Trophoblast cell (in vitro differentiated cells and primary cell): ENCODE measurements at regions not wholly inside any gene's neighbourhood (a gene's known extent, or its start where the extent isn't known, plus 50 kb on each side); places are given as distances from the start of the nearest gene placed in this dataset.

Source experiments
- DNase-seq, 2 donors: peaks; one replicate each; pipeline ENCODE4 v3.0.0-alpha.2; 2016
- H2AFZ ChIP-seq: 2 replicates; pipeline ENCODE4 v1.6.1; 2013; ENCODE audit warnings: low read length, moderate library complexity, mild to moderate bottlenecking; ENCODE audit not compliant: insufficient read depth, poor library complexity
- H2AK5ac ChIP-seq: 2 replicates; pipeline ENCODE4 v1.6.1; 2013; ENCODE audit warnings: mild to moderate bottlenecking, low read length
- H2BK120ac ChIP-seq: 2 replicates; pipeline ENCODE4 v1.6.1; 2013; ENCODE audit warnings: low read length, mild to moderate bottlenecking, moderate library complexity; ENCODE audit not compliant: insufficient read depth, poor library complexity
- H2BK12ac ChIP-seq: 2 replicates; pipeline ENCODE4 v1.6.1; 2013; ENCODE audit warnings: mild to moderate bottlenecking, low read length, moderate library complexity
- H2BK5ac ChIP-seq: 2 replicates; pipeline ENCODE4 v1.6.1; 2013; ENCODE audit warnings: low read length, low read depth, moderate library complexity, mild to moderate bottlenecking; ENCODE audit not compliant: poor library complexity
- H3K14ac ChIP-seq: 2 replicates; pipeline ENCODE4 v1.6.1; 2013; ENCODE audit warnings: mild to moderate bottlenecking, low read length
- H3K18ac ChIP-seq: 2 replicates; pipeline ENCODE4 v1.6.1; 2013; ENCODE audit warnings: mild to moderate bottlenecking, low read length
- H3K23ac ChIP-seq: 2 replicates; pipeline ENCODE4 v1.6.1; 2013; ENCODE audit warnings: low read length
- H3K27ac ChIP-seq: 2 replicates; pipeline ENCODE4 v1.5.1; 2013; ENCODE audit warnings: low read depth, mild to moderate bottlenecking, inconsistent platforms, low read length, moderate library complexity
- H3K27me3 ChIP-seq: 2 replicates; pipeline ENCODE4 v1.6.1; 2013; ENCODE audit warnings: inconsistent platforms, mild to moderate bottlenecking, low read length, moderate library complexity; ENCODE audit not compliant: insufficient read depth
- H3K36me3 ChIP-seq, 2 experiments: 1 replicate in 1 of 2; 2 replicates in 1 of 2; pipeline ENCODE4 v1.6.1; 2013; ENCODE audit warnings: low read length in 2 of 2, mild to moderate bottlenecking in 2 of 2, moderate library complexity in 1 of 2; ENCODE audit not compliant: insufficient read depth in 2 of 2, control insufficient read depth in 1 of 2
- H3K4ac ChIP-seq: 2 replicates; pipeline ENCODE4 v1.6.1; 2013; ENCODE audit warnings: low read depth, mild to moderate bottlenecking, low read length, moderate library complexity
- H3K4me1 ChIP-seq, 2 experiments: 1 replicate in 1 of 2; 2 replicates in 1 of 2; pipeline ENCODE4 v1.6.1; 2013; ENCODE audit warnings: low read length in 2 of 2, mild to moderate bottlenecking in 2 of 2, moderate library complexity in 1 of 2; ENCODE audit not compliant: insufficient read depth in 2 of 2, control insufficient read depth in 1 of 2
- H3K4me2 ChIP-seq: 2 replicates; pipeline ENCODE4 v1.6.1; 2013; ENCODE audit warnings: inconsistent platforms, mild to moderate bottlenecking, low read length, moderate library complexity
- H3K4me3 ChIP-seq: 2 replicates; pipeline ENCODE4 v1.5.1; 2013; ENCODE audit warnings: mild to moderate bottlenecking, low read depth, low read length, inconsistent platforms
- H3K79me1 ChIP-seq: one replicate; pipeline ENCODE4 v1.6.1; 2013; ENCODE audit warnings: low read length
- H3K79me2 ChIP-seq: 2 replicates; pipeline ENCODE4 v1.6.1; 2013; ENCODE audit warnings: low read length, mild to moderate bottlenecking; ENCODE audit not compliant: control insufficient read depth, insufficient read depth, poor library complexity
- H3K9ac ChIP-seq: 2 replicates; pipeline ENCODE4 v1.6.1; 2013; ENCODE audit warnings: mild to moderate bottlenecking, low read length
- H3K9me3 ChIP-seq: 2 replicates; pipeline ENCODE4 v1.6.1; 2013; ENCODE audit warnings: low read depth, mild to moderate bottlenecking, control low read depth, inconsistent platforms, low read length; ENCODE audit not compliant: insufficient read depth
- H4K12ac ChIP-seq: 2 replicates; pipeline ENCODE4 v1.6.1; 2013; ENCODE audit warnings: low read depth, mild to moderate bottlenecking, low read length, moderate library complexity
- H4K8ac ChIP-seq: 2 replicates; pipeline ENCODE4 v1.6.1; 2013; ENCODE audit warnings: low read depth, mild to moderate bottlenecking, low read length, moderate library complexity
- H4K91ac ChIP-seq: one replicate; pipeline ENCODE4 v1.6.1; 2013; ENCODE audit warnings: low read depth, mild to moderate bottlenecking, low read length, moderate library complexity
- WGBS: extraction: QIAGEN DNeasy Blood & Tissue Kit; methylation state at CpG from one replicate; pipeline ENCODE4 v1.1.7; 2013; ENCODE audit warnings: missing lambda C conversion rate; ENCODE audit not compliant: insufficient read length, insufficient coverage; ENCODE audit errors: extremely low coverage; 5-methylcytosine and 5-hydroxymethylcytosine counted together

GRCh38 chrX:40383360-40383759 lies 197.4 kb upstream of the ATP6AP2 start:
- H3K23ac ChIP-seq = no peak overlapping the region
- H2AK5ac ChIP-seq = no peak overlapping the region
- H3K27ac ChIP-seq = no peak overlapping the region
- H3K9ac ChIP-seq = no peak overlapping the region
- WGBS = no CpG with 5 or more reads among the region's 6 CpGs
- no peak overlapping the region for H2BK12ac ChIP-seq
- H2BK120ac ChIP-seq = no peak overlapping the region
- H3K18ac ChIP-seq = no peak overlapping the region
- no peak overlapping the region for H2AFZ ChIP-seq
- no peak overlapping the region for H2BK5ac ChIP-seq
- H3K79me2 ChIP-seq = no peaks in the 10 kb centered on the region
- no peak overlapping the region for H3K4ac ChIP-seq
- H3K27me3 ChIP-seq = no peaks in the 10 kb centered on the region
- no peak for DNase-seq
- no peaks in the 10 kb centered on the region for H3K79me1 ChIP-seq
- no peaks in the 10 kb centered on the region for H3K36me3 ChIP-seq
- H4K12ac ChIP-seq = no peak overlapping the region
- no peak overlapping the region for H3K4me3 ChIP-seq
- H4K8ac ChIP-seq = no peak overlapping the region
- no peaks in the 10 kb centered on the region for H3K4me1 ChIP-seq
- no peaks in the 10 kb centered on the region for H3K9me3 ChIP-seq
- no peak overlapping the region for H4K91ac ChIP-seq
- H3K4me2 ChIP-seq = no peak overlapping the region
- no peak overlapping the region for H3K14ac ChIP-seq

DNA sequence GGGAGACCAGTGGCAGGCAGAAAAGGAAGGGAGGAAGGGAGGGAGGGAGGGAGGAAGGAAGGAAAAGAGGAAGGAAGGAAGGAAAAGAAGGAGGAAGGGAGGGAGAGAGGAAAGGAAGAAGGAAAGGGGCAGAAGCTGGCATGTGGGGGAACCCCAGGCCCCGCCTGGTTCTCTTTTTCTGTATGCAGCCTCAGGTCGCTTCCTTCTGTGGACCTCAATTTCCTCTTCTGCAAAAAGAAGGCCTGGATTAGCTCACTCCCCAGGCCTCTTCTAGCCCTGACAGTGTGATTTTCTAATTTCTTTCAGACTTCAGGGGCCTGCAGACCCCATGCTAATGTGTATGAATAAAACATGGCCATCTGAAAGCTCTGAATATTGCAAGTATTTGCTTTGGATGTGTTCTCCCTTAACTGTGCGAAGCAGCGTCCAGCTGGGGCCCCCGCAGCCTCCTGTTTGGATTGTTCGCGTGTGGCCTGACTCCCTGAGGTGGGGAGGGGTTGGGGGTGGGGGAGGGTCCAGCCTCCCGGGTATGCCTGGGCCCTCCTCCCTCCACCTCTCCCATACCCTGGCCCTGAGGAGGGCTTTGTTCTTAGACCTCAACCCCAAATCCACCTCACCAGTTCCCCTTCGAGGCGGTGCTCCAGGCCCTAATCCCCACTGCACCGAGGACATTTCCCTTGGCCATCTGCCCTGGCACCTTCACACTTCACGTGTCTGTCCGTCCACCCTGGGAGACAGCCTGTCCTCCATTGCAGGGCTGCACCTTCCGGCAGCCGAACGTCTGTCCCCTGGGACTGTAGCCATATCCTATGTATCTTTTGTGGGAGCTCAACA lies 199.9 kb upstream of the ATP6AP2 start:
- H3K4ac ChIP-seq = no peak overlapping the region
- H2BK12ac ChIP-seq = no peak overlapping the region
- no CpG with 5 or more reads among the region's 16 CpGs for WGBS

DNA sequence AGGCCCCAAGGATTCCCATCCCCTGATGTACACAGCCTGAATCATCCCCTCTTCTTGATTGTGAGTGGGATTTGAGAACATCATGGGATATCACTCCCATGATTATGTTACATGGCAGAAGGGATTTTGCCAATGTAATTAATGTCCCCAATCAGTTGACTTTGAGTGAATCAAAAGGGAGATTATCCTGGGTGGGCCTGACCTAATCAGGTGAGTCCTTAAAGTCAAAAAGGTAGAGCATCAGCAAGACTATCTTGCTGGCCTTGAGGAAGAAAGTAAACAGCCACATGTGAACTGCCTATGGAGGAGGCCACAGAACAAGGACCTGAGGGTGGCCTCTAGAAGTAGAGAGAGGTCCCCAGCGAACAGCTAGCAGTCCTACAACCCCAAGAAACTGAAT lies 203.1 kb upstream of the ATP6AP2 start:
- H3K27ac ChIP-seq = no peak overlapping the region
- no peak overlapping the region for H3K4me2 ChIP-seq
- no peak overlapping the region for H3K14ac ChIP-seq
- no peaks in the 10 kb centered on the region for H3K36me3 ChIP-seq
- no peak overlapping the region for H4K91ac ChIP-seq
- no peak overlapping the region for H3K4me3 ChIP-seq
- no peak overlapping the region for H3K18ac ChIP-seq
- no peaks in the 10 kb centered on the region for H3K9me3 ChIP-seq
- no CpG with 5 or more reads among the region's 1 CpG for WGBS
- no peaks in the 10 kb centered on the region for H3K79me1 ChIP-seq
- H3K79me2 ChIP-seq = no peaks in the 10 kb centered on the region
- H2AFZ ChIP-seq = no peak overlapping the region
- no peak overlapping the region for H4K8ac ChIP-seq
- no peaks in the 10 kb centered on the region for H3K4me1 ChIP-seq
- H2BK5ac ChIP-seq = no peak overlapping the region
- H4K12ac ChIP-seq = no peak overlapping the region
- no peak overlapping the region for H2AK5ac ChIP-seq
- no peak for DNase-seq
- H3K4ac ChIP-seq = no peak overlapping the region
- H3K27me3 ChIP-seq = no peaks in the 10 kb centered on the region
- no peak overlapping the region for H3K23ac ChIP-seq
- no peak overlapping the region for H3K9ac ChIP-seq
- H2BK120ac ChIP-seq = no peak overlapping the region
- no peak overlapping the region for H2BK12ac ChIP-seq

More for the DNA sequence above, 199.9 kb upstream of the ATP6AP2 start:
- H3K4me3 ChIP-seq = no peak overlapping the region
- DNase-seq = no peak
- H2AK5ac ChIP-seq = no peak overlapping the region
- no peak overlapping the region for H4K91ac ChIP-seq
- H3K27me3 ChIP-seq = no peaks in the 10 kb centered on the region
- no peak overlapping the region for H3K4me2 ChIP-seq
- no peak overlapping the region for H3K9ac ChIP-seq
- no peak overlapping the region for H4K8ac ChIP-seq
- H3K18ac ChIP-seq = no peak overlapping the region
- H3K27ac ChIP-seq = no peak overlapping the region
- H3K36me3 ChIP-seq = no peaks in the 10 kb centered on the region
- no peaks in the 10 kb centered on the region for H3K79me1 ChIP-seq
- no peak overlapping the region for H3K23ac ChIP-seq
- no peaks in the 10 kb centered on the region for H3K79me2 ChIP-seq
- no peak overlapping the region for H2BK5ac ChIP-seq
- no peaks in the 10 kb centered on the region for H3K4me1 ChIP-seq
- no peak overlapping the region for H4K12ac ChIP-seq
- H2AFZ ChIP-seq = no peak overlapping the region
- no peaks in the 10 kb centered on the region for H3K9me3 ChIP-seq
- no peak overlapping the region for H2BK120ac ChIP-seq
- no peak overlapping the region for H3K14ac ChIP-seq

GRCh38 chrX:40374486-40374885 lies 206.3 kb upstream of the ATP6AP2 start:
- H3K4ac ChIP-seq = no peak overlapping the region
- no peak overlapping the region for H4K91ac ChIP-seq
- no peaks in the 10 kb centered on the region for H3K4me1 ChIP-seq
- DNase-seq = no peak
- H3K4me2 ChIP-seq = no peak overlapping the region
- no peak overlapping the region for H3K9ac ChIP-seq
- no peak overlapping the region for H3K23ac ChIP-seq
- WGBS = no CpG with 5 or more reads among the region's 2 CpGs
- H3K27ac ChIP-seq = no peak overlapping the region
- no peaks in the 10 kb centered on the region for H3K79me2 ChIP-seq
- no peak overlapping the region for H2BK12ac ChIP-seq
- H2AK5ac ChIP-seq = no peak overlapping the region
- H4K12ac ChIP-seq = no peak overlapping the region
- no peak overlapping the region for H3K14ac ChIP-seq
- H2BK120ac ChIP-seq = no peak overlapping the region
- no peaks in the 10 kb centered on the region for H3K9me3 ChIP-seq
- H3K36me3 ChIP-seq = no peaks in the 10 kb centered on the region
- H3K4me3 ChIP-seq = no peak overlapping the region
- H3K27me3 ChIP-seq = no peaks in the 10 kb centered on the region
- H3K18ac ChIP-seq = no peak overlapping the region
- no peak overlapping the region for H2AFZ ChIP-seq
- no peak overlapping the region for H4K8ac ChIP-seq
- no peak overlapping the region for H2BK5ac ChIP-seq
- no peaks in the 10 kb centered on the region for H3K79me1 ChIP-seq
